GM08714 (cell line): ENCODE measurements at regions not wholly inside any gene's neighbourhood (a gene's known extent, or its start where the extent isn't known, plus 50 kb on each side); places are given as distances from the start of the nearest gene placed in this dataset.

Source experiments
- H3K4me3 ChIP-seq: fragments of 200-500 bp; sonication (Bioruptor generic); 2 replicates; pipeline ENCODE4 v1.5.1; 2014; ENCODE audit warnings: mild to moderate bottlenecking, low read length, inconsistent platforms
- ZNF274 ChIP-seq: IDR thresholded peaks from 2 replicates; pipeline ENCODE4 v1.6.1; 2012; ENCODE audit warnings: mild to moderate bottlenecking, low read depth, low read length

DNA sequence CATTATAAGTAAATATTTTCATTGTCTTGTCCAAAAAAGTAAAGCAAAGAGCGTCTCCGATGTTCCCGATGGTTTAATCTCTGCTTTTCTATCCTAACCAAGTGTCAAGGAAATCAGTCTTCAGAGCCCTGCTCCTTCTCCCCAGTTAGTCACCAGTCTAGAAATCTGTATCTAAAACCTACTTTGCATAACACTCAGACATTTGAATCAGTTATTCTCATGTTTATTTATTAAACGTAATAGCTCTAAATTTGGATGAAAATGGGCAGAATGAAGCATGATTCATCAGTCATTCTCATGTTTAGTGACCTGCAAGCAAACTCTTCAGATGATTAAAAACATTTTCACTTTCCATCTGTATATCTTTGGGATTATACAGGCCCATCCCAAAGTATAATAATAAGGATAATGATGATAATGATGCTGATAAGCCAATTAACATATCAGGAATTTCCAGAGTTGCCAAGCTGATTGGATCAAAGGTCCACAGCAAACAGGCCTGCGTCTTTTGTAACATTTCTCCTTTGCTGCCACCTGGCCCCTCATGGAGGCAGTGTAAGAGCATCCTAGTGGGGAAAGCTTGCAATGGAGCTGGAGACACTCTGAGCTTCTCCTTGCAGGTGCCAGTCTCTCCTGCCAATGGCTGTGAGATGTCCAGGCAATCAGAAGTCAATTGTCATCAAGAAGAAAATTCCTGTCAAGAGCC is 273.9 kb downstream of the IGSF11 start:
- no peak overlapping the region for H3K4me3 ChIP-seq
- no peak for TF ChIP-seq ZNF274

DNA sequence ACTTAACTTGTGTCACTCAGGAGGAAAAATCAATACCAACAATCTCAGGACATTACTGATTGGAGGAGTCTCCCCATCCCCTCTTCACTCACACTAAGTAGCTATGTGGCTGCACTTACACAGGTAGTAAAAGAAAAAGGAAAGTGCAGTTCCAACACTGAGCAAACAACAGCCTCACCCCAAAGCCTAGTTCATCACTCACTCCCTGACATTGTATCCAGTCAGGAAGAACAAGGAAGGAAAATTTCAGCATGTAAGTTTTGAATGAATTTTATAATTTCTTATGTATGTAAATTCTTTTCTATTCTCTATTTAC is 273.4 kb downstream of the IGSF11 start:
- no peak for TF ChIP-seq ZNF274
- no peak overlapping the region for H3K4me3 ChIP-seq

DNA sequence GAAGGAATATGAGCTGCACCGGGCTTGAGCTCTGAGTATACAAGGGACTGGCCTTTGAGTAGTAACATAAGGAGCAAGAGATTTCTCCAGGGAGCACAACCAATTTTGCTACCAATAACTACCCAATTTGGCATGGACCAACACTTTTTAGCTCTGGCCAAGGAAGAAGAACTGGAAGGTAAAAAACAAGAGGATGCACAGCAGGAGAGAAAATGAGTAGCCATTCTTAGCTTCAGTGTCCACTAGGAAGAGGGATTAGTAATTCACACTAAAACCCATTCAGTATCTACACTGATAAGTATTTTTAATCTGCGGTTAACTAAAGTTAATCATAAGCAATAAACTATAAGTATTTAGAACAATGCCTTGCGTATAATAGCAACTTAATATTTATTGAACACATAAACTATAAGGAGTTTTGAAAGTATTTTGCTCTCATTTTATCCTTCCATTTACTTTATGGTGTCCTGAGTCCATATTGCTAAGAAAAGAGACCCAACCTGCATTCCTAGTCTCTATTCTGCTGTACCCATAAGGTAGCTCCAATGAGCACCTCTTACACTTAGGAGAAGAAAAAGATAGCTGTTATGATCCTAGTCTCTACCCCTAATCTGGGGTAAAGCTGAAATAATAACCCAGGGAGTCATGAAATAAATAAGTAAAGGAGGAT is 268.9 kb downstream of the IGSF11 start:
- no peak overlapping the region for H3K4me3 ChIP-seq
- TF ChIP-seq ZNF274: no peak

DNA sequence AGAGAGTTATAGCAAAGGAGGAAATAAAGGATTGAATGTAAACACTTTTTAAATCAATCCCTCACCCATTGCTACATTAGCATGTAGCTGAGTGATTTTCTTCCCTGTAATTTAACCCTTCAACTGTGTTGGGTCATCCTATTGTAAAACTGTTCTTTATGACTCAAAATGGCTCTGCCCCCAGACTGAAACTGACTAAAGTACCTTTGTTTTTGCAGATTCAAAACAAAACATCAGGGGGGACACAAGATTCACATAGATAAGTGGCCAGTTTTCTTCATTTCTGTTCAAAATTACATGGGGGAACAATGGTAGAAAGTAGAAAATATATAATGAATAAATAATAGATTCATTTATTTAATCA is 268.4 kb downstream of the IGSF11 start:
- no peak overlapping the region for H3K4me3 ChIP-seq
- TF ChIP-seq ZNF274: no peak

DNA sequence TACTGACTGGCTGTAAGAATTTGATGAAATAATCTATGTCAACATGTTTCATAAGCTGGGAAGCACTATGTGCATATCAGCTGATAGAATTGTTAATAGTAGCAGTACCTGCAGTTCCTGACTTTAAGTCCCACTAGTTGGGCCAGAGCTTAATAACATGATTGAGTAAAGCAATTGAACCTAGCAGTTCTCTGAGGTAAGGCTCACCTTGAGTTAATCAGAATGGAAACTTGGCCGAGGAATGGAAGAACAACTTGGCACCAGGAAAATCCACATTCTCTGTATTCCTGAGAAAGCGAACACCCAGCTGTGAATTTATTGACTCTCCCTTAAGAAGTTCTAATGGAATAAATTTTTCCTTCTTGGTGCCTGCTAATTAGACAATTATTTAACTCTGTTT is 262.6 kb downstream of the IGSF11 start:
- H3K4me3 ChIP-seq: no peak overlapping the region
- TF ChIP-seq ZNF274: no peak

DNA sequence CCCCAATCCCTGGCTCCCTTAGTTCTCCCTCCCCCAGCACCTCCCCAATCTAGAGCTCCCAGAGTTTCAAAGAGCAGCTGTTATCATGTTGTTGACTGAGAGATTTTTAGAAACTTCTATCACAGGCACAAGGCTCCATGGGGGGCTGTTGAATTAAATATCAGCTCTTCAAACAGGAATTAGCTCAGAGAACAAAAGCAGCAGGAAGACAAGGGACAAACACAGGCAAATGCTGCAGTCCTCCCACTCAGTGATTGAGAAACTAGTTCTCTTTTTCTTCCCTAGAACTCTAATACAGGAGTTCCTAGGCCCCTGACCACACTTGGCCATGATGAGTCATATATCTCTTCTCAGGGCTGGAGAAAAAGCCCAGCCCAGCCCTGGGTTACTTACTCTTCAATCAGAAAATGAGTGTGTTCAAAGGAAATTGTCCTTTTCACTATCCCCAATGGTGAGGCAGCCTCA is 262.1 kb downstream of the IGSF11 start:
- no peak for TF ChIP-seq ZNF274
- no peak overlapping the region for H3K4me3 ChIP-seq

DNA sequence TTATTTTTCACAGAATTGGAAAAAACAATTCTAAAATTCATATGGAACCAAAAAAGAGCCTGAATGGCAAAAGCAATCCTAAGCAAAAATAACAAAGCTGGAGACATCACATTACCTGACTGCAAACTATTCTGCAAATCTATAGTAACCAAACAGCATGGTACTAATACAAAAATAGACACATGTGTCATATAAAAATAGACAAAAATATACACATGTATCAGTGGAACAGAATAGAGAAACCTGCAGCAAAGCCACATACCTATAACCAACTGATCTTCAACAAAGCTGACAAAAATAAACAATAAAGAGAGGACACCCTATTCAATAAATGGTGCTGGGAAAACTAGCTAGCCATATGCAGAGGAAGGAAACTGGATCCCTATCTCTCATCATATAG is 259.6 kb downstream of the IGSF11 start:
- H3K4me3 ChIP-seq: no peak overlapping the region
- TF ChIP-seq ZNF274: no peak

DNA sequence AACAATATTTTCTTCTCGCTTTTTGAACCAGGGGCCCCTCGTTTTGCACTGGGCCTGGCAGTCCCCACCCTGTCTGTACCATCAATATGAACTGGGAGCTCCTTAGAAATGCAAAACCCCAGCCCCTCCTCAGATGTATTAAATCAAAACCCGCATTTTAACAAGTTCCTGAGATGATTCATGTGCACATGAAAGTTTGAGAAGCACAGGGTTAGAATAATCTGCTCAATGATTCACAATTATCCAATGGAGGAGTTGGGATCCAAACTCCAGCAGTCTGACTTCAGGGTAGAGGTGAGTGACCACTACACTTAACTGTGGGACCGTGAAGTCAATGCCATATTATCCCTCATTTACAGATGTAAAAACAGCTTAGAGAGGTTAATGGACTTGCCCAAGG is 256.4 kb downstream of the IGSF11 start:
- H3K4me3 ChIP-seq: no peak overlapping the region
- no peak for TF ChIP-seq ZNF274

DNA sequence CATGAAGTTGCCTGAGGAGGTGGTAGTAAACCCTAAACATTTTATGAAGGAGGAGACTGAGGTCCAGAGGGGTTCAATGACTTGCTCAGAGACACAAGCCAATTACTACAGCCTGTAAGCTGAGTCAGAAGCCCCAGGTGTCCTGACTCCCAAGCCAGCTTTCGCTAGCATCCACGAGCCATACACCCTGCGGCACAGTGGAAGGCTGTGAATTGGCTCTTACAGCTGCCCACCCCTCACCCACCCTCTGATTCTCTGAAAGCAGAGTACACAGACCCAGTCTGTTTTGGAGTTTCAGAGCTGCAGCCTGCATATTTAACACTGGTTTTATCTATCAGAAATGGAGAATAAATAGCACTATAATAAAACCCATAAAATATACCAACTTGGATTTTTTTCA is 253.4 kb downstream of the IGSF11 start:
- TF ChIP-seq ZNF274: no peak
- H3K4me3 ChIP-seq: no peak overlapping the region

DNA sequence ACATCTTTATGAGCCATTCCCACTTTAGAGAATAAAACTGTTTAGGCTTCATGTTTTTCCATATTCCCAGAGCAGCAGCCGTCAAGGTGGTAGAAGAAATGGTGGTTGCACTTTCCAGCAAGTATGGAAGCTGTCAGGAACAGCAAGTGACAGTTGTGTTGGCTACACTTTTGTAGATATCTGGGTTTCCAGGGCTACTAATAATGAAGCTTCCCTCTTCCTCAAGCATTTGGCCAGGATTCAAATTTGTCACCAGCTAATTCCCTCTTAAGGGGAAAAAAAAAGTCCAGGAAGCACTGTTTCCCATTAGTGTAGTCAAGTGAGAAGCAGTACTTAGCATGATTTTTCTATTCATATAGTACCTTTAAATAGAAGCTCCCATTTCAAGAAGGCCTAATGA is 252.8 kb downstream of the IGSF11 start:
- H3K4me3 ChIP-seq: no peak overlapping the region
- TF ChIP-seq ZNF274: no peak

DNA sequence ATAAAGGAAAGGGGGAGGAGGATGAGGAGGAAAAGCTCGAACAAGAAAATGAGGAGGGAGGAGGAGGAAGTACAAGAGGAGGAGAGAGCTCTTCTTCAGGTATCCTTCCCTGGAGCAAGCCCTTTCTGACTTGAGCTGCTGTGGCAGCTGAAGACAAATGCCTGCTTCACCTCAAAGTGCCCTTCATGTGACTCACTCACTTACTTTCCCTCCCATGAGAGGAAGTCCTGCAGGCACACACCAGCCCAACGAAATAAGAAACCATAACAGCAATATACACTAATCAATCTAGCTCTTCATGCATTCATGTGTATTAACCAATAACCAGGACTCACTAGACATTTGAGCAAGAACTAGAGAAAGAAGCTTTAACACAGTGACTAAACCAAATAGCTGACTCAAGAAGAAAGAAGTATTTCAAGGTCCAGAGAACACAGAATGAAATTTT is 251.9 kb downstream of the IGSF11 start:
- H3K4me3 ChIP-seq: no peak overlapping the region
- no peak for TF ChIP-seq ZNF274

DNA sequence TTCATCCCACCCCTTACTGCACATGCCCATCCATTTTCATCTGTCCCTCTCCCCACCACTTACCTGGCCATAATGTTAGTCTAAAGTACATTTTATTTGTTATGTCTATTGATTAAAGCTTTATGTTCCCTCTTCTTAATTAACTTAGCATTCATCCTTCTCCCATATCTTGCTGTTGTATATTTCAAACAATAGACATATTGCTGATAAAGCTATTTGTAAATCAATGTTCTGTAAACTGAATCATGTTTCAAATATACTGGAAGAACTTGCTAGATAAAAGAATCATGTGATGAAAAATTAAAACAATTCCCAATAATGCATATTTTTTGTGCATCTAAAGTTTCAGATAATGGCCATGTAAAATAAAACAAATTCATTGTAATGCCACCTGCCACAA is 249.2 kb downstream of the IGSF11 start:
- no peak for TF ChIP-seq ZNF274

DNA sequence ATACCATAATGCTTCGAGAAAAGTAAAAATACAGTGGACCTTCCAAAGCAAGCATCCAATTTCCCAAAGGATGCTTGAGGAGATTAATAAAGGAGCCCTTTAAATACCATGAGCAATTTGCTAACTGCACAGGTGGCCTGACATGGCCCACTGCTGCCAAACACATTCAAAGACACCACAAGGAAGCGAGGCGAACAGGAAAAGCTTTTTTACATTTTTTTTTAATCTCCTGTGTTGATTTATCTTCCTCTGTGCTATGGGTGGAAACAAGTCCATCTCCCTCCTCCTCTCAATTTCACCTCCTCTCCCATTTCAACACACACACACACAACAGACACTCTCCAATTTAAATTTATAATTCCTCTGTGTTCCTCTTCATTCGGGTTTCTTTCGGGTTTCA is 243.4 kb downstream of the IGSF11 start:
- no peak overlapping the region for H3K4me3 ChIP-seq
- TF ChIP-seq ZNF274: no peak

More for the DNA sequence above, 249.2 kb downstream of the IGSF11 start:
- no peak overlapping the region for H3K4me3 ChIP-seq

DNA sequence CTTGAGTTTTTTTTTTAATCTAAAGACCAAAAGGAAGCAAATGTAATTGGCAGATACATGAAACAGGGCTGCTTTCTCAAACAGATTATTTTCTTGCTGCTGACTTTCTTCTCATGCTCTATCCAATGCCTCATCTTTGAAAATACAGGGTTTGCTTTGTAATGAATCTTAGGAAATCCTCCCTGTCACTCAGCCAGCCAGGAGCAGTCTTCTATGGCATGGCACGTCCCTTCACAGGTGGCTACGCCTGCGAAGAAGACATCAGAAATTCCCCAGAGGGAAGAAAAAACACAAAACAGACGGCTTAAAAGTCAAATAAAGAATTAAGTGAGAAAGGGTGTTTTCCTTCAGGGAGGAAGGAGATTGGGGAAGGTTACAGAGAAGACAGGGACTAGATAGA is 242.5 kb downstream of the IGSF11 start:
- H3K4me3 ChIP-seq: no peak overlapping the region
- TF ChIP-seq ZNF274: no peak

DNA sequence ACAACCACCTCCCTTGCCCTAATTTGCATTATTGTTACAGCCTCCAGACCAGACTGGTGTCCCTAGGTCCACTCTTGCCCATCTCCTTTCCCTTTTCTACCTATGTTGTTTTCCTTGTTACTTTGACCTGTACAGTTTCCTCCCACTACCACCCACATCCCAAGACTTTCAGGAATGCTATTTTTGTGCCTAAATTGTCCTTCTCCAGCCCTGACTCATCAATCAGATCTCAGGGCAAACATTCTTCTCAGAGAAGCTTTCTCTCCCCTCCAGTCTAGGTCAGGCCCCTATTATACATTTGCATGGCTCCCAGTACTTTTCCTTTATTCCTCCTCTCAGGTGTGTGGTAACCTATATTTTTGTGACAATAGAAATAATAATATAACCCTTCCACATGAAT is 241.5 kb downstream of the IGSF11 start:
- TF ChIP-seq ZNF274: no peak
- no peak overlapping the region for H3K4me3 ChIP-seq

DNA sequence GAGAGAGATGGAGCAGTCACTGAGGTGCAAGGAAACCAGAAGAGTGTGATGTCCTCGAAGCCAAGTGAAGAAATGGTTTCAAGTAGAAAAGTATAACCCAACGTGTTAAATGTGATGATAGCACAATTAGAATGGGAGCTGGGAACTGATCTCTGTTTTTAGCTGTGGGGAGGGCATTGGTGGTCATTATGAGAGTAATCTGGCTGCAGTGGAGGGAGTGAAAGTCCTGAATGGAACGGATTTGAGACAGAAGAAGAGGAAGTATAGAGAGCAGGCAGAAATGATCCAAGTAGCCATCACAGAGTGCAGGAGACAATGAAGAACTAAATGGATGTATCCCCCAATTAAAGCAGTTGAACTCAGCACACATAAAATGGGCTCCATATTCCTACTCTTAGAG is 235.3 kb downstream of the IGSF11 start:
- TF ChIP-seq ZNF274: no peak
- no peak overlapping the region for H3K4me3 ChIP-seq
